ENCODE measurements at regions not wholly inside any gene's neighbourhood (a gene's known extent, or its start where the extent isn't known, plus 50 kb on each side); places are given as distances from the start of the nearest gene placed in this dataset.

DNA sequence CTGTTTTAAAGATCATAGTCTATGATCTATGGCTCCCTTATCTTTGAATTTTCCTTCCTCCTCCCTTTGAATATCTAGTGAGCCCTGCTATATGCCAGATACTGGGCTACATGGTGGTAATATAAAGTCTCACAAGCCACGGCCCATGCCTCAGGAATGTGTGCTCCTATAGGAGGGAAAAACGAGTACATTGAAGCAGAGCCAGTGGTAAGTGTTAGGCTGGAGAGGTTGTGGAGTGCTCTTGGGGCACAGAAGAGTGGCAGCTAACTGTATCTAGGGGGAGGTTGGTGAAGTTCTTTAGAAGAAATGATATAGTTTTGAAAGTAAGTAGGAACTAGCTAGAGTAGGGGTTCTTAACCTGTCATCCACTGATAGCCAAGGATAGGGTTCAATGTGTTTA is 105.8 kb upstream of the PMFBP1 start:
- TF ChIP-seq CHD4 (IDR thresholded peaks at IDR 0.05; ENCODE audit: insufficient read depth, insufficient replicate concordance, low read depth, low read length, poor library complexity, severe bottlenecking) (no peak), ZNF121 (CRISPR knock-in tag; conservative IDR thresholded peaks at IDR 0.05) (no peak), ZFP36 (IDR thresholded peaks at IDR 0.05; ENCODE audit: low read depth, low read length, partially characterized antibody) (no peak), ZNF12 (CRISPR knock-in tag; IDR thresholded peaks at IDR 0.05) (no peak), FOXK2 (conservative IDR thresholded peaks at IDR 0.05 in 1 of 2, IDR thresholded peaks at IDR 0.05 in 1 of 2; ENCODE audit: low read depth in 2 of 2) (no peak), ZNF384 (IDR thresholded peaks at IDR 0.05; ENCODE audit: low read depth, low read length) (no peak), NONO (IDR thresholded peaks at IDR 0.05; ENCODE audit: low read depth in 2 of 2, low read length in 1 of 2) (no peak), GATA2 (CRISPR knock-in tag; IDR thresholded peaks at IDR 0.05) (no peak), NR2C2 (CRISPR knock-in tag; IDR thresholded peaks at IDR 0.05) (no peak), NR2C2 (tag; IDR thresholded peaks at IDR 0.05) (no peak)
- TF ChIP-seq, protein P1, sequence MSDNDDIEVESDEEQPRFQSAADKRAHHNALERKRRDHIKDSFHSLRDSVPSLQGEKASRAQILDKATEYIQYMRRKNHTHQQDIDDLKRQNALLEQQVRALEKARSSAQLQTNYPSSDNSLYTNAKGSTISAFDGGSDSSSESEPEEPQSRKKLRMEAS (CRISPR knock-in tag; IDR thresholded peaks at IDR 0.05): no peak
- TF ChIP-seq, protein P2, sequence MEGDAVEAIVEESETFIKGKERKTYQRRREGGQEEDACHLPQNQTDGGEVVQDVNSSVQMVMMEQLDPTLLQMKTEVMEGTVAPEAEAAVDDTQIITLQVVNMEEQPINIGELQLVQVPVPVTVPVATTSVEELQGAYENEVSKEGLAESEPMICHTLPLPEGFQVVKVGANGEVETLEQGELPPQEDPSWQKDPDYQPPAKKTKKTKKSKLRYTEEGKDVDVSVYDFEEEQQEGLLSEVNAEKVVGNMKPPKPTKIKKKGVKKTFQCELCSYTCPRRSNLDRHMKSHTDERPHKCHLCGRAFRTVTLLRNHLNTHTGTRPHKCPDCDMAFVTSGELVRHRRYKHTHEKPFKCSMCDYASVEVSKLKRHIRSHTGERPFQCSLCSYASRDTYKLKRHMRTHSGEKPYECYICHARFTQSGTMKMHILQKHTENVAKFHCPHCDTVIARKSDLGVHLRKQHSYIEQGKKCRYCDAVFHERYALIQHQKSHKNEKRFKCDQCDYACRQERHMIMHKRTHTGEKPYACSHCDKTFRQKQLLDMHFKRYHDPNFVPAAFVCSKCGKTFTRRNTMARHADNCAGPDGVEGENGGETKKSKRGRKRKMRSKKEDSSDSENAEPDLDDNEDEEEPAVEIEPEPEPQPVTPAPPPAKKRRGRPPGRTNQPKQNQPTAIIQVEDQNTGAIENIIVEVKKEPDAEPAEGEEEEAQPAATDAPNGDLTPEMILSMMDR (IDR thresholded peaks at IDR 0.05 in 2 of 3, conservative IDR thresholded peaks at IDR 0.05 in 1 of 3; ENCODE audit: insufficient read depth in 2 of 3, low read depth in 1 of 3, low read length in 3 of 3): no peak
- TF ChIP-seq, protein P3, sequence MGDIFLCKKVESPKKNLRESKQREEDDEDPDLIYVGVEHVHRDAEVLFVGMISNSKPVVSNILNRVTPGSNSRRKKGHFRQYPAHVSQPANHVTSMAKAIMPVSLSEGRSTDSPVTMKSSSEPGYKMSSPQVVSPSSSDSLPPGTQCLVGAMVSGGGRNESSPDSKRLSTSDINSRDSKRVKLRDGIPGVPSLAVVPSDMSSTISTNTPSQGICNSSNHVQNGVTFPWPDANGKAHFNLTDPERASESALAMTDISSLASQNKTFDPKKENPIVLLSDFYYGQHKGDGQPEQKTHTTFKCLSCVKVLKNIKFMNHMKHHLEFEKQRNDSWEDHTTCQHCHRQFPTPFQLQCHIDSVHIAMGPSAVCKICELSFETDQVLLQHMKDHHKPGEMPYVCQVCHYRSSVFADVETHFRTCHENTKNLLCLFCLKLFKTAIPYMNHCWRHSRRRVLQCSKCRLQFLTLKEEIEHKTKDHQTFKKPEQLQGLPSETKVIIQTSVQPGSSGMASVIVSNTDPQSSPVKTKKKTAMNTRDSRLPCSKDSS (IDR thresholded peaks at IDR 0.05; ENCODE audit: low read depth, partially characterized antibody): no peak
- TF ChIP-seq, protein P4, sequence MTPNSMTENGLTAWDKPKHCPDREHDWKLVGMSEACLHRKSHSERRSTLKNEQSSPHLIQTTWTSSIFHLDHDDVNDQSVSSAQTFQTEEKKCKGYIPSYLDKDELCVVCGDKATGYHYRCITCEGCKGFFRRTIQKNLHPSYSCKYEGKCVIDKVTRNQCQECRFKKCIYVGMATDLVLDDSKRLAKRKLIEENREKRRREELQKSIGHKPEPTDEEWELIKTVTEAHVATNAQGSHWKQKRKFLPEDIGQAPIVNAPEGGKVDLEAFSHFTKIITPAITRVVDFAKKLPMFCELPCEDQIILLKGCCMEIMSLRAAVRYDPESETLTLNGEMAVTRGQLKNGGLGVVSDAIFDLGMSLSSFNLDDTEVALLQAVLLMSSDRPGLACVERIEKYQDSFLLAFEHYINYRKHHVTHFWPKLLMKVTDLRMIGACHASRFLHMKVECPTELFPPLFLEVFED (CRISPR knock-in tag; conservative IDR thresholded peaks at IDR 0.05): no peak
- TF ChIP-seq, protein P5, sequence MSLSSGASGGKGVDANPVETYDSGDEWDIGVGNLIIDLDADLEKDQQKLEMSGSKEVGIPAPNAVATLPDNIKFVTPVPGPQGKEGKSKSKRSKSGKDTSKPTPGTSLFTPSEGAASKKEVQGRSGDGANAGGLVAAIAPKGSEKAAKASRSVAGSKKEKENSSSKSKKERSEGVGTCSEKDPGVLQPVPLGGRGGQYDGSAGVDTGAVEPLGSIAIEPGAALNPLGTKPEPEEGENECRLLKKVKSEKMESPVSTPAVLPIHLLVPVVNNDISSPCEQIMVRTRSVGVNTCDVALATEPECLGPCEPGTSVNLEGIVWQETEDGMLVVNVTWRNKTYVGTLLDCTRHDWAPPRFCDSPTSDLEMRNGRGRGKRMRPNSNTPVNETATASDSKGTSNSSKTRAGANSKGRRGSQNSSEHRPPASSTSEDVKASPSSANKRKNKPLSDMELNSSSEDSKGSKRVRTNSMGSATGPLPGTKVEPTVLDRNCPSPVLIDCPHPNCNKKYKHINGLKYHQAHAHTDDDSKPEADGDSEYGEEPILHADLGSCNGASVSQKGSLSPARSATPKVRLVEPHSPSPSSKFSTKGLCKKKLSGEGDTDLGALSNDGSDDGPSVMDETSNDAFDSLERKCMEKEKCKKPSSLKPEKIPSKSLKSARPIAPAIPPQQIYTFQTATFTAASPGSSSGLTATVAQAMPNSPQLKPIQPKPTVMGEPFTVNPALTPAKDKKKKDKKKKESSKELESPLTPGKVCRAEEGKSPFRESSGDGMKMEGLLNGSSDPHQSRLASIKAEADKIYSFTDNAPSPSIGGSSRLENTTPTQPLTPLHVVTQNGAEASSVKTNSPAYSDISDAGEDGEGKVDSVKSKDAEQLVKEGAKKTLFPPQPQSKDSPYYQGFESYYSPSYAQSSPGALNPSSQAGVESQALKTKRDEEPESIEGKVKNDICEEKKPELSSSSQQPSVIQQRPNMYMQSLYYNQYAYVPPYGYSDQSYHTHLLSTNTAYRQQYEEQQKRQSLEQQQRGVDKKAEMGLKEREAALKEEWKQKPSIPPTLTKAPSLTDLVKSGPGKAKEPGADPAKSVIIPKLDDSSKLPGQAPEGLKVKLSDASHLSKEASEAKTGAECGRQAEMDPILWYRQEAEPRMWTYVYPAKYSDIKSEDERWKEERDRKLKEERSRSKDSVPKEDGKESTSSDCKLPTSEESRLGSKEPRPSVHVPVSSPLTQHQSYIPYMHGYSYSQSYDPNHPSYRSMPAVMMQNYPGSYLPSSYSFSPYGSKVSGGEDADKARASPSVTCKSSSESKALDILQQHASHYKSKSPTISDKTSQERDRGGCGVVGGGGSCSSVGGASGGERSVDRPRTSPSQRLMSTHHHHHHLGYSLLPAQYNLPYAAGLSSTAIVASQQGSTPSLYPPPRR (CRISPR knock-in tag; IDR thresholded peaks at IDR 0.05; ENCODE audit: borderline replicate concordance): no peak

Data from K562 (cell line).